ENCODE measurements at regions not wholly inside any gene's neighbourhood (a gene's known extent, or its start where the extent isn't known, plus 50 kb on each side); places are given as distances from the start of the nearest gene placed in this dataset.

DNA sequence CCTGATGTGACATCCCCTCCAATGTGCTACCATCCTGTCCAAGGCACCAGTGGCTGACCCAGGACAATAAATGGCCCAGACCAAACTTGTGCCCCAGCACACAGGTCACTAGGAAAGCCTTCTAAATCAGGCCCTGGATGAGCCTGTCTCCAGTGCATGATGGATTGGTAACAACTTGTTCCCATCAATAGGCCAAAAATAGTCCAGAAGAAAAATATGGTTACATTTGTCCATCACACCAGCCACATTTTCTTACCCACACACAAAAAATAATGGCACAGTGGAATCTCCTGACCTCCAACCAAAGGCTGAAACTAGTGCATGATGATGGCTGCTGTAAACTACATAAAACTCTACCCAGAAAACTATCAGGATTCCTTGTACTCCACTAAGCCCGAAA, 228.4 kb downstream of the SPTSSA start:
- TF ChIP-seq, protein P1, sequence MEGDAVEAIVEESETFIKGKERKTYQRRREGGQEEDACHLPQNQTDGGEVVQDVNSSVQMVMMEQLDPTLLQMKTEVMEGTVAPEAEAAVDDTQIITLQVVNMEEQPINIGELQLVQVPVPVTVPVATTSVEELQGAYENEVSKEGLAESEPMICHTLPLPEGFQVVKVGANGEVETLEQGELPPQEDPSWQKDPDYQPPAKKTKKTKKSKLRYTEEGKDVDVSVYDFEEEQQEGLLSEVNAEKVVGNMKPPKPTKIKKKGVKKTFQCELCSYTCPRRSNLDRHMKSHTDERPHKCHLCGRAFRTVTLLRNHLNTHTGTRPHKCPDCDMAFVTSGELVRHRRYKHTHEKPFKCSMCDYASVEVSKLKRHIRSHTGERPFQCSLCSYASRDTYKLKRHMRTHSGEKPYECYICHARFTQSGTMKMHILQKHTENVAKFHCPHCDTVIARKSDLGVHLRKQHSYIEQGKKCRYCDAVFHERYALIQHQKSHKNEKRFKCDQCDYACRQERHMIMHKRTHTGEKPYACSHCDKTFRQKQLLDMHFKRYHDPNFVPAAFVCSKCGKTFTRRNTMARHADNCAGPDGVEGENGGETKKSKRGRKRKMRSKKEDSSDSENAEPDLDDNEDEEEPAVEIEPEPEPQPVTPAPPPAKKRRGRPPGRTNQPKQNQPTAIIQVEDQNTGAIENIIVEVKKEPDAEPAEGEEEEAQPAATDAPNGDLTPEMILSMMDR (IDR thresholded peaks at IDR 0.05): no peak
- TF ChIP-seq RAD21 (conservative IDR thresholded peaks at IDR 0.05 in 1 of 2, IDR thresholded peaks at IDR 0.05 in 1 of 2): no peak
- TF ChIP-seq CEBPB (IDR thresholded peaks at IDR 0.05): no peak
- no peak for TF ChIP-seq EP300 (IDR thresholded peaks at IDR 0.05)
- TF ChIP-seq KDM5A (IDR thresholded peaks at IDR 0.05): no peak
